GM12878 (cell line): ENCODE measurements at regions not wholly inside any gene's neighbourhood (a gene's known extent, or its start where the extent isn't known, plus 50 kb on each side); places are given as distances from the start of the nearest gene placed in this dataset.

Experiments
- ATAC-seq: fragments of 200-7000 bp; cut with Tn5 transposase; 3 replicates; pipeline ENCODE4 v1.9.1; 2020; ENCODE audit warnings: mild to moderate bottlenecking, moderate library complexity
- BruUV-seq: library from RNA; stranded (reverse); fragments of 400-500 nt; replicated peaks from 2 replicates; lab custom pipeline; 2021; lab: Mats Ljungman, UMichigan
- CTCF ChIA-PET: fragments of 300-600 bp; sonication (Branson Sonifier 250); formaldehyde crosslinking; extraction: SDS; loops from one replicate; lab custom pipeline; 2021; ENCODE audit warnings: inconsistent platforms; lab: Yijun Ruan, JAX
- POLR2A ChIA-PET: fragments of 350-600 bp; formaldehyde crosslinking; extraction: SDS; loops from one replicate; lab custom pipeline; 2021; ENCODE audit warnings: inconsistent platforms; lab: Charles Lee
- RAD21 ChIA-PET: fragments of 300-600 bp; sonication (Branson Sonifier 250); formaldehyde crosslinking; loops from one replicate; lab custom pipeline; 2023; ENCODE audit warnings: antibody characterized with exemption; ENCODE audit not compliant: unreplicated experiment; lab: Charles Lee
- SMC1A ChIA-PET: fragments of 300-600 bp; sonication (Branson Sonifier 250); formaldehyde crosslinking; loops from one replicate; lab custom pipeline; 2023; ENCODE audit not compliant: unreplicated experiment, uncharacterized antibody; lab: Charles Lee
- DNase-seq: peaks from one replicate; pipeline ENCODE4 v3.0.0-alpha.2; 2011; ENCODE audit warnings: low read depth, low spot score
- FAIRE-seq: peaks from 3 replicates; lab custom pipeline; 2011; peaks lifted over from hg19 to GRCh38; lab: Jason Lieb, UNC
- H2AFZ ChIP-seq: 2 replicates; pipeline ENCODE4 v1.6.0; 2011; ENCODE audit warnings: low read depth, low read length, control low read depth; ENCODE audit not compliant: control insufficient read depth
- H3K27ac ChIP-seq: 2 replicates; pipeline ENCODE4 v1.5.1; 2011; ENCODE audit warnings: control low read depth; ENCODE audit not compliant: control insufficient read depth, insufficient read depth
- H3K27me3 ChIP-seq, 2 experiments: replicated peaks in 1 of 2; 2 replicates each; pipeline versions ENCODE4 v1.6.0 to v1.6.1; 2011; ENCODE audit warnings: low read length in 1 of 2; ENCODE audit not compliant: control insufficient read depth in 2 of 2, insufficient read depth in 2 of 2
- H3K36me3 ChIP-seq, 2 experiments: 2 replicates each; pipeline ENCODE4 v1.5.1; 2011; ENCODE audit warnings: low read length in 1 of 2; ENCODE audit not compliant: control insufficient read depth in 2 of 2, insufficient read depth in 2 of 2
- H3K4me1 ChIP-seq: 2 replicates; pipeline ENCODE4 v1.6.1; 2011; ENCODE audit warnings: mild to moderate bottlenecking, low read length, moderate library complexity, mixed read lengths; ENCODE audit not compliant: control insufficient read depth, insufficient read depth
- H3K4me2 ChIP-seq: 2 replicates; pipeline ENCODE4 v1.6.0; 2011; ENCODE audit warnings: control low read depth; ENCODE audit not compliant: control insufficient read depth, insufficient read depth
- H3K4me3 ChIP-seq: fragments of 200-600 bp; sonication (generic); 2 replicates; pipeline ENCODE4 v1.5.1; 2016
- H3K79me2 ChIP-seq: 2 replicates; pipeline ENCODE4 v1.6.0; 2011; ENCODE audit warnings: low read length; ENCODE audit not compliant: control insufficient read depth, insufficient read depth
- H3K9ac ChIP-seq: 2 replicates; pipeline ENCODE4 v1.8.0; 2011; ENCODE audit warnings: low read length, control low read depth, mixed read lengths; ENCODE audit not compliant: control insufficient read depth, insufficient read depth
- H3K9me3 ChIP-seq: replicated peaks from 3 replicates; pipeline ENCODE4 v1.5.1; 2011; ENCODE audit warnings: mild to moderate bottlenecking, low read length; ENCODE audit not compliant: control insufficient read depth, insufficient read depth
- H4K20me1 ChIP-seq: 2 replicates; pipeline ENCODE4 v1.6.0; 2011; ENCODE audit not compliant: control insufficient read depth, insufficient read depth
- BRCA1 ChIP-seq: IDR thresholded peaks from 2 replicates; pipeline ENCODE4 v1.6.1; 2011; ENCODE audit warnings: low read depth, low read length, improper control_type of control experiment
- CREM ChIP-seq: IDR thresholded peaks from 2 replicates; pipeline ENCODE4 v1.6.1; 2014; ENCODE audit warnings: antibody characterized with exemption, low read depth
- IKZF2 ChIP-seq, 2 experiments: fragments of 450-650 bp; IDR thresholded peaks; 2 replicates each; pipeline ENCODE4 v1.6.1; 2017; ENCODE audit warnings: mild to moderate bottlenecking in 2 of 2, moderate library complexity in 2 of 2
- LARP7 ChIP-seq: fragments of 450-650 bp; IDR thresholded peaks from 2 replicates; pipeline ENCODE4 v1.6.1; 2017; ENCODE audit warnings: mild to moderate bottlenecking
- MLLT1 ChIP-seq: fragments of 450-650 bp; IDR thresholded peaks from 2 replicates; pipeline ENCODE4 v1.6.1; 2016; ENCODE audit warnings: mild to moderate bottlenecking
- NFYB ChIP-seq: IDR thresholded peaks from 2 replicates; pipeline ENCODE4 v1.6.1; 2011; ENCODE audit warnings: low read depth, mild to moderate bottlenecking, low read length, improper control_type of control experiment, moderate library complexity; ENCODE audit not compliant: insufficient read depth
- NKRF ChIP-seq: fragments of 450-650 bp; conservative IDR thresholded peaks from 2 replicates; pipeline ENCODE4 v1.6.1; 2017; ENCODE audit warnings: mild to moderate bottlenecking, moderate library complexity
- NR2C1 ChIP-seq: fragments of 450-650 bp; IDR thresholded peaks from 2 replicates; pipeline ENCODE4 v1.6.1; 2017; ENCODE audit warnings: antibody characterized with exemption, mild to moderate bottlenecking, moderate library complexity
- NRF1 ChIP-seq: conservative IDR thresholded peaks from 2 replicates; pipeline ENCODE4 v1.6.1; 2011; ENCODE audit warnings: mild to moderate bottlenecking, low read depth, low read length, improper control_type of control experiment
- PBX3 ChIP-seq: IDR thresholded peaks from 2 replicates; pipeline ENCODE4 v1.6.1; 2011; ENCODE audit warnings: mild to moderate bottlenecking, low read depth, low read length, moderate library complexity; ENCODE audit not compliant: insufficient replicate concordance
- ZNF207 ChIP-seq: fragments of 450-650 bp; IDR thresholded peaks from 2 replicates; pipeline ENCODE4 v1.6.1; 2014; ENCODE audit warnings: antibody characterized with exemption, mild to moderate bottlenecking, borderline replicate concordance
- WGBS: methylation state at CpG from one replicate; pipeline ENCODE4 v1.1.6; 2016; ENCODE audit warnings: low lambda C conversion rate; ENCODE audit not compliant: insufficient replicate concordance, insufficient coverage; ENCODE audit errors: missing lambda C conversion rate; 5-methylcytosine and 5-hydroxymethylcytosine counted together
- in situ Hi-C: fragments of 300-500 bp; cut with MboI; formaldehyde crosslinking; loops from 9 replicates; pipeline ENCODE4 v1.14.3; 2018; ENCODE audit warnings: mixed read lengths
- intact Hi-C: fragments of 100-400 bp; cut with micrococcal nuclease; formaldehyde crosslinking; loops from one replicate; pipeline ENCODE4 v1.14.2; 2022; ENCODE audit not compliant: unreplicated experiment
- TF ChIP-seq, protein P1 (sequence below): IDR thresholded peaks from 2 replicates; pipeline ENCODE4 v1.6.1; 2012; ENCODE audit warnings: low read depth, low read length, improper control_type of control experiment
- TF ChIP-seq, protein P2 (sequence below): fragments of 450-650 bp; formaldehyde crosslinking; IDR thresholded peaks from 2 replicates; pipeline ENCODE4 v1.5.0; 2022; ENCODE audit warnings: mild to moderate bottlenecking, missing genetic modification characterization

GRCh38 chr12:116478243-116478773 lies 80.9 kb upstream of the MAP1LC3B2 start (continued):
- TF ChIP-seq PBX3 (no peak), BRCA1 (no peak), ZNF207 (no peak)

DNA sequence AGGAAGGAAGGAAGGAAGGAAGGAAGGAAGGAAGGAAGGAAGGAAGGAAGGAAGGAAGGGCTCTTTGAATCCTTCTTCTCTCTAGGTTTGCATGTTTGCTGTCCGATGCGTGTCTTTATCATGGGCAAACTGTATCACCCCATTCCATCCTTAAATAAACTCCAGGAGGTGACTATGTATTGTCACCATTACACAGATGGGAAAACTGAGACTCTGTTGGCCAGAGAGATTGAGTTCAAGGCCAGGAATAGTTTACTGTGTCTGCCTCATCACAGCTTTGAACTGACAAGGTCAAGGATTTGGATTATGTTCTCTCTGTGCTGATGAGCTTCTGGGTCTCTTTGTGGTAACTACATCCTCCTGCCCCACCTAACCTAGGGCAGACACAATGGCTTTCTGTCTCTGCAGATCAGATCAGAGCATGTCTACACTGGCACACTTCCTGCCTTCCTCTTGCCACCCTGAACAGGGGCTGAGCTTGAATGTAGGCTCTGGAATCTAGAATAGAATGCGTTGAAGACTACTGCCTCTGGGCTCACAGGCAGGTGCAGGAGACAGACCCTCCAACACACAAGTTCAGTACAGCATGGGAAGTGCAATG lies 78.9 kb upstream of the MAP1LC3B2 start:
- RAD21 ChIA-PET: no interaction called here
- H3K4me3 ChIP-seq: no peak overlapping the region
- CTCF ChIA-PET: no interaction called here
- no peak for TF ChIP-seq NFYB
- no peak for TF ChIP-seq LARP7
- TF ChIP-seq NRF1: no peak
- no peak for TF ChIP-seq IKZF2 (IDR thresholded peaks at IDR 0.05)
- no peak for TF ChIP-seq NKRF
- TF ChIP-seq, protein P1, sequence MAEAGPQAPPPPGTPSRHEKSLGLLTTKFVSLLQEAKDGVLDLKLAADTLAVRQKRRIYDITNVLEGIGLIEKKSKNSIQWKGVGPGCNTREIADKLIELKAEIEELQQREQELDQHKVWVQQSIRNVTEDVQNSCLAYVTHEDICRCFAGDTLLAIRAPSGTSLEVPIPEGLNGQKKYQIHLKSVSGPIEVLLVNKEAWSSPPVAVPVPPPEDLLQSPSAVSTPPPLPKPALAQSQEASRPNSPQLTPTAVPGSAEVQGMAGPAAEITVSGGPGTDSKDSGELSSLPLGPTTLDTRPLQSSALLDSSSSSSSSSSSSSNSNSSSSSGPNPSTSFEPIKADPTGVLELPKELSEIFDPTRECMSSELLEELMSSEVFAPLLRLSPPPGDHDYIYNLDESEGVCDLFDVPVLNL: no peak
- TF ChIP-seq CREM: no peak
- no peak for TF ChIP-seq NR2C1
- TF ChIP-seq, protein P2, sequence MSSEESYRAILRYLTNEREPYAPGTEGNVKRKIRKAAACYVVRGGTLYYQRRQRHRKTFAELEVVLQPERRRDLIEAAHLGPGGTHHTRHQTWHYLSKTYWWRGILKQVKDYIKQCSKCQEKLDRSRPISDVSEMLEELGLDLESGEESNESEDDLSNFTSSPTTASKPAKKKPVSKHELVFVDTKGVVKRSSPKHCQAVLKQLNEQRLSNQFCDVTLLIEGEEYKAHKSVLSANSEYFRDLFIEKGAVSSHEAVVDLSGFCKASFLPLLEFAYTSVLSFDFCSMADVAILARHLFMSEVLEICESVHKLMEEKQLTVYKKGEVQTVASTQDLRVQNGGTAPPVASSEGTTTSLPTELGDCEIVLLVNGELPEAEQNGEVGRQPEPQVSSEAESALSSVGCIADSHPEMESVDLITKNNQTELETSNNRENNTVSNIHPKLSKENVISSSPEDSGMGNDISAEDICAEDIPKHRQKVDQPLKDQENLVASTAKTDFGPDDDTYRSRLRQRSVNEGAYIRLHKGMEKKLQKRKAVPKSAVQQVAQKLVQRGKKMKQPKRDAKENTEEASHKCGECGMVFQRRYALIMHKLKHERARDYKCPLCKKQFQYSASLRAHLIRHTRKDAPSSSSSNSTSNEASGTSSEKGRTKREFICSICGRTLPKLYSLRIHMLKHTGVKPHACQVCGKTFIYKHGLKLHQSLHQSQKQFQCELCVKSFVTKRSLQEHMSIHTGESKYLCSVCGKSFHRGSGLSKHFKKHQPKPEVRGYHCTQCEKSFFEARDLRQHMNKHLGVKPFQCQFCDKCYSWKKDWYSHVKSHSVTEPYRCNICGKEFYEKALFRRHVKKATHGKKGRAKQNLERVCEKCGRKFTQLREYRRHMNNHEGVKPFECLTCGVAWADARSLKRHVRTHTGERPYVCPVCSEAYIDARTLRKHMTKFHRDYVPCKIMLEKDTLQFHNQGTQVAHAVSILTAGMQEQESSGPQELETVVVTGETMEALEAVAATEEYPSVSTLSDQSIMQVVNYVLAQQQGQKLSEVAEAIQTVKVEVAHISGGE: no peak
- TF ChIP-seq MLLT1: no peak

More for the DNA sequence above, 78.9 kb upstream of the MAP1LC3B2 start:
- ChIA-PET SMC1A (no interaction called here), POLR2A (no interaction called here)
- Histone ChIP-seq H2AFZ (no peak overlapping the region), H3K9ac (no peak overlapping the region), H3K36me3 (no peaks in the 10 kb centered on the region), H3K4me2 (no peak overlapping the region), H3K79me2 (no peaks in the 10 kb centered on the region), H3K9me3 (no peaks in the 10 kb centered on the region; the same call in 2 of the 3 replicates), H4K20me1 (no peaks in the 10 kb centered on the region), H3K27me3 (peaks cover 0 to 3% of the 10 kb centered on the region in 2 experiments; a peak in 1 of 4 replicates), H3K4me1 (no peaks in the 10 kb centered on the region), H3K27ac (no peak overlapping the region)
- DNase-seq: no peak
- FAIRE-seq: no peak
- no TSS peak for BruUV-seq
- intact Hi-C loops: no loop called here
- 79% methylated on average over 3 of the region's 3 CpGs for WGBS
- in situ Hi-C loops: no loop called here
- ATAC-seq: no peak
